LNCaP clone FGC (cell line): ENCODE measurements at regions not wholly inside any gene's neighbourhood (a gene's known extent, or its start where the extent isn't known, plus 50 kb on each side); places are given as distances from the start of the nearest gene placed in this dataset.
A peak's percentile ranks its signal among the peaks of the same experiment; 100 is the strongest.

Source experiments
- DNase-seq: peaks from one replicate; pipeline ENCODE4 v3.0.0-alpha.2; 2011; ENCODE audit warnings: low read depth
- H3K4me3 ChIP-seq: 2 replicates; pipeline ENCODE4 v1.5.1; 2011; ENCODE audit warnings: mild to moderate bottlenecking, low read depth, low read length, control low read depth
- TF ChIP-seq, protein P1 (sequence below): IDR thresholded peaks from 2 replicates; pipeline ENCODE4 v1.5.1; 2012; ENCODE audit warnings: mild to moderate bottlenecking; ENCODE audit not compliant: control insufficient read depth, insufficient read depth; ENCODE audit errors: extremely low read depth

- DNase-seq = no peak
- TF ChIP-seq, protein P1, sequence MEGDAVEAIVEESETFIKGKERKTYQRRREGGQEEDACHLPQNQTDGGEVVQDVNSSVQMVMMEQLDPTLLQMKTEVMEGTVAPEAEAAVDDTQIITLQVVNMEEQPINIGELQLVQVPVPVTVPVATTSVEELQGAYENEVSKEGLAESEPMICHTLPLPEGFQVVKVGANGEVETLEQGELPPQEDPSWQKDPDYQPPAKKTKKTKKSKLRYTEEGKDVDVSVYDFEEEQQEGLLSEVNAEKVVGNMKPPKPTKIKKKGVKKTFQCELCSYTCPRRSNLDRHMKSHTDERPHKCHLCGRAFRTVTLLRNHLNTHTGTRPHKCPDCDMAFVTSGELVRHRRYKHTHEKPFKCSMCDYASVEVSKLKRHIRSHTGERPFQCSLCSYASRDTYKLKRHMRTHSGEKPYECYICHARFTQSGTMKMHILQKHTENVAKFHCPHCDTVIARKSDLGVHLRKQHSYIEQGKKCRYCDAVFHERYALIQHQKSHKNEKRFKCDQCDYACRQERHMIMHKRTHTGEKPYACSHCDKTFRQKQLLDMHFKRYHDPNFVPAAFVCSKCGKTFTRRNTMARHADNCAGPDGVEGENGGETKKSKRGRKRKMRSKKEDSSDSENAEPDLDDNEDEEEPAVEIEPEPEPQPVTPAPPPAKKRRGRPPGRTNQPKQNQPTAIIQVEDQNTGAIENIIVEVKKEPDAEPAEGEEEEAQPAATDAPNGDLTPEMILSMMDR = no peak
- no peak overlapping the region for H3K4me3 ChIP-seq
Observed at GRCh38 chr5:31100047-31100575, 93.4 kb upstream of the CDH6 start.

- no peak overlapping the region for H3K4me3 ChIP-seq
- no peak for DNase-seq
- TF ChIP-seq, protein P1 = no peak
Observed at GRCh38 chr5:31098811-31099210, 94.7 kb upstream of the CDH6 start.

- TF ChIP-seq, protein P1 = no peak
- no peak overlapping the region for H3K4me3 ChIP-seq
- DNase-seq = no peak
Observed at GRCh38 chr5:31097851-31098250, 95.6 kb upstream of the CDH6 start.

GRCh38 chr5:31096238-31096865 lies 97.1 kb upstream of the CDH6 start:
- TF ChIP-seq, protein P1 = no peak
- H3K4me3 ChIP-seq = no peak overlapping the region
- DNase-seq = peak; percentile 59

DNA sequence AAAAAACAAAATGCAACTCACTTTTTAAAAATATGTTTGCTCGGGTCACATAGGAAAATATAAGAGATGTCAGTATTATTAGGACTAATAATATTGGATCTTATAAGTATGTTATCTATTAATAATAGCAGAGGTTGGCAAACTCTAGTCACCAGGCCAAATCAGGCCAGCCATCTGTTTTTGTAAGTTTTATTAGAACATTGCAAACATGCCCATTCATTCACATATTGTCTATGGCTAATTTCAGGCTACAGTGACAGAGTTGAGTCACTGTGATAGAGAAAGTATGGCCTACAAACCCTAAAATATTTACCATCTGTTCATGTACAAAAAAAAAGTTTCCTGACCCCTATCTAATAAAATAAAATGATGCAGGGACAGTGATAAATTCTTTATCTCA lies 97.7 kb upstream of the CDH6 start:
- H3K4me3 ChIP-seq = no peak overlapping the region
- TF ChIP-seq, protein P1 = no peak
- DNase-seq = peak; percentile 70

GRCh38 chr5:31091501-31091900 lies 102.0 kb upstream of the CDH6 start:
- H3K4me3 ChIP-seq = no peak overlapping the region
- TF ChIP-seq, protein P1 = no peak
- DNase-seq = no peak

DNA sequence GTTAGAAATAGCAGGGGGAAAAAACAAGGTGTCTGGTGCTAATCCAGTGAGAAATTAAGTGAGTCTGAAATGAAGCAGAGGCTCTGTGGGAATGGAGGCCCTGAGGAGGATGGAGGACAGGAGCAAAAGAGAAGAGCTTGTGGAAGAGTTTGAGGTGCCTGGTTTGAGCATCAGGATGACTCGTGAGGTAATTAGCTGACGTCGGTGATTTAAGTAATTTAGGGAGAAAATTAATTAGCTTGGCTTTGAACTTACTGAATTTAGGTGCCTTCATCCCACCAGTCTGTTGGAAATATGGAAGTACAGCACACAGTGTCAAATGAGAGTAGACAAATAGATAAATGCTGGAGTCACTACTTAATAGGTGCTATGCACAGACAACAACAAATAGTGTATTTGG lies 103.0 kb upstream of the CDH6 start:
- DNase-seq = no peak
- TF ChIP-seq, protein P1 = no peak
- H3K4me3 ChIP-seq = no peak overlapping the region
